Adrenal gland (tissue), 5 donors: ENCODE measurements at regions not wholly inside any gene's neighbourhood (a gene's known extent, or its start where the extent isn't known, plus 50 kb on each side); places are given as distances from the start of the nearest gene placed in this dataset.

ENCODE experiments used
- POLR2A ChIP-seq, 2 donors: fragments of 450-650 bp; IDR thresholded peaks; one replicate each; pipeline ENCODE4 v1.6.1; 2017; ENCODE audit warnings: antibody characterized with exemption in 2 of 2, mild to moderate bottlenecking in 2 of 2, moderate library complexity in 1 of 2
- TF ChIP-seq, protein P1 (sequence below), 6 experiments: fragments of 450-650 bp in 4 of 6; fragments of 200-600 bp in 2 of 6; sonication (generic) in 1 of 6; IDR thresholded peaks; 1 replicate in 5 of 6; 2 replicates in 1 of 6; pipeline versions ENCODE4 v1.5.1 to v1.8.0; 2016 to 2021; ENCODE audit warnings: antibody characterized with exemption in 6 of 6, mild to moderate bottlenecking in 2 of 6, moderate library complexity in 1 of 6
- donor health status: DM: no; HTN: no; CAD: no.

DNA sequence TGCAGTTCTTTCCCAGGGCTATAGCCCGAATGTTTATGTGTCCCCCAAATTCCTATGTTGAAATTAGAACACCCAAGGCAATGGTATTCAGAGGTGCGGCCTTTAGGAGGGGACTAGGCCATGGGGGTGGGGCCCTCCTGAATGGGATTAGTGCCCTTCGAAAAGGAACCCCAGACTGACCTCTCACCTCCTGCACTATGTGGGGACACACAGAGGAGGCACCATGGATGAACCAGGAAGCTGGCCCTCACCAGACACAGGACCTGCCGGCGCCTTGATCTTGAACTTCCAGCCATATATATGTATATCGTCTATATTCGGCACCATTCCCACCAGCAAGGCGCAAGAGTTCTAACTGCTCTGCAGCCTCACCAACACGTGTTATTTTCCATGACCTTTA is 101.5 kb upstream of the BHLHE23 start:
- TF ChIP-seq, protein P1, sequence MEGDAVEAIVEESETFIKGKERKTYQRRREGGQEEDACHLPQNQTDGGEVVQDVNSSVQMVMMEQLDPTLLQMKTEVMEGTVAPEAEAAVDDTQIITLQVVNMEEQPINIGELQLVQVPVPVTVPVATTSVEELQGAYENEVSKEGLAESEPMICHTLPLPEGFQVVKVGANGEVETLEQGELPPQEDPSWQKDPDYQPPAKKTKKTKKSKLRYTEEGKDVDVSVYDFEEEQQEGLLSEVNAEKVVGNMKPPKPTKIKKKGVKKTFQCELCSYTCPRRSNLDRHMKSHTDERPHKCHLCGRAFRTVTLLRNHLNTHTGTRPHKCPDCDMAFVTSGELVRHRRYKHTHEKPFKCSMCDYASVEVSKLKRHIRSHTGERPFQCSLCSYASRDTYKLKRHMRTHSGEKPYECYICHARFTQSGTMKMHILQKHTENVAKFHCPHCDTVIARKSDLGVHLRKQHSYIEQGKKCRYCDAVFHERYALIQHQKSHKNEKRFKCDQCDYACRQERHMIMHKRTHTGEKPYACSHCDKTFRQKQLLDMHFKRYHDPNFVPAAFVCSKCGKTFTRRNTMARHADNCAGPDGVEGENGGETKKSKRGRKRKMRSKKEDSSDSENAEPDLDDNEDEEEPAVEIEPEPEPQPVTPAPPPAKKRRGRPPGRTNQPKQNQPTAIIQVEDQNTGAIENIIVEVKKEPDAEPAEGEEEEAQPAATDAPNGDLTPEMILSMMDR (IDR thresholded peaks at IDR 0.05): no peak
- no peak for TF ChIP-seq POLR2A (IDR thresholded peaks at IDR 0.05)
